G401 (cell line): ENCODE measurements at regions not wholly inside any gene's neighbourhood (a gene's known extent, or its start where the extent isn't known, plus 50 kb on each side); places are given as distances from the start of the nearest gene placed in this dataset.
"Not testable (repeated sequence)": the region's sequence is repeated elsewhere in the genome, so short reads cannot be mapped to it uniquely, and the experiment has no call there.

Experiments
- DNase-seq: peaks from one replicate; pipeline ENCODE4 v3.0.0-alpha.2; 2015; ENCODE audit warnings: low spot score
- in situ Hi-C: cut with HindIII; loops from 2 replicates; pipeline ENCODE4 v1.10.0; 2016; ENCODE audit warnings: low sequenced_read_pairs, mixed read lengths

- DNase-seq, result no peak
- in situ Hi-C loops, result no loop called here
Measured at GRCh38 chr14:50031602-50032313, 84.6 kb downstream of the VCPKMT start.

DNA sequence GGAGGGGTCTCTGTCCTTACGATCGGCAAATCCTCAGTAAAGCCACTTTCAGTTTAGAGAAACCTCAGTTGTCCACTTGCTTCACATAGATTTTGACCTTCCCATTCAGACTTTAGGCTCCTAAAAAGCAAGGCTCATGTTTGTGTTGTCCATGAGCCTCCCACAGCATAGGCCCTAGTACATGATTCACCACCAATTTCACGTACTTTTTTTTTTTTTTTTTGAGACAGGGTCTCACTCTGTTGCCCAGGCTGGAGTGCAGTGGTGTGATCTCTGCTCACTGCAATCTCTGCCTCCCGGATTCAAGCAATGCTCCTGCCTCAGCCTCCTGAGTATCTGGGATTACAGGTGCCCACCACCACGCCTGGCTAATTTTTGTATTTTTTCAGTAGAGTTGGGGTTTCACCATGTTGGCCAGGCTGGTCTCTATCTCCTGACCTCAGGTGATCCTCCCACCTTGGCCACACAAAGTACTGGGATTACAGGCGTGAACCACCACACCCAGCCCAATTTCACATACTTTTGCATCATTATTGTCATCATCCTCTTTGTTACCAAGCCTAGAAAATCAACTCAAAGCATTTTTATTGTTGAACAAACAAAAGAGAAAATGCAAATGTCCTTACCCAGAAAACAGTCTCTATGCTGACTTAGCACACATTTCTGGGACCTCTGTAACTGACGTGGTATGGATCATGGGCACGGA is 83.8 kb downstream of the VCPKMT start:
- in situ Hi-C loops, DNase-seq: not testable (repeated sequence)

DNA sequence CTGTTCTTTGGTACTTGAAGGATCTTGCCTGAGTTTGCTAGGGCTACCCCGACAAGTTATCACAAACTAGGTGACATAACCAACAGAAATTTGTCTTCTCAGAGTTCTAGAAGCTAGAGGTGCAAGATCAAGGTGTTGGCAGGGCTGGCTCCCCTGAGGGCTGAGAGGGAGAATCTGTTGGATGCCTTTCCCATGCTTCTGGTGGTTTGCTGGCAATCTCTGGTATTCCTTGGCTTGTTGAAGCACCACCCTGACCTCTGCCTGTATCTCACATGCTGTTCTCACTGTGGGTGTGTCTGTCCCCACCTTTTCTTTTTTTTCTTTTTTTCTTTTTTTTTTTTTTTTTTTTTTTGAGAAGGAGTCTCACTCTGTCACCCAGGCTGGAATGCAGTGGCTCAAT is 81.2 kb downstream of the VCPKMT start:
- in situ Hi-C loops, result no loop called here
- no peak for DNase-seq

- in situ Hi-C loops, result no loop called here
- peak; percentile 46 for DNase-seq
Measured at GRCh38 chr14:50036211-50036610, 80.2 kb downstream of the VCPKMT start.

GRCh38 chr14:50036637-50037036 is 79.7 kb downstream of the VCPKMT start:
- in situ Hi-C loops, result no loop called here
- DNase-seq, result no peak

GRCh38 chr14:50037240-50037639 is 79.1 kb downstream of the VCPKMT start:
- DNase-seq, result no peak
- in situ Hi-C loops, result no loop called here

DNA sequence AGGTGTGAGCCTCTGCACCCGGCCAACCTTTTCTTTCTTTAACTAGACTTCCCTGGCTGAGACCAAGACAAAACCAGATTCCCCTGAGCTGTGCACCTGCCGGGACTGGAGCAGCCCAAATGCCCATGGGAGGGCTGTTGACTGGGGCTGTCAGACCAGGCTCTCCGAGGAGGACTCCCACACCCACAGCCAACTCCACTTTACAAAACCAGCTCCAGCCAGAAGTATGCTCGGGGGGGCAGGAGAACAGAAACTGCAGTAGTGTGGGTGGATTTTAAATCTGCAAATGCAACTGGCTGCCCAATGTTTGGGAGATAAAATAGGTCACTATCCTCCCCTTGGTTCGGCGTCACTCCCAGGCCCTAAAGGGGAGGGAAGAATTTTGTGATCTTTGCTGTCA is 78.5 kb downstream of the VCPKMT start:
- no peak for DNase-seq
- in situ Hi-C loops, result no loop called here

DNA sequence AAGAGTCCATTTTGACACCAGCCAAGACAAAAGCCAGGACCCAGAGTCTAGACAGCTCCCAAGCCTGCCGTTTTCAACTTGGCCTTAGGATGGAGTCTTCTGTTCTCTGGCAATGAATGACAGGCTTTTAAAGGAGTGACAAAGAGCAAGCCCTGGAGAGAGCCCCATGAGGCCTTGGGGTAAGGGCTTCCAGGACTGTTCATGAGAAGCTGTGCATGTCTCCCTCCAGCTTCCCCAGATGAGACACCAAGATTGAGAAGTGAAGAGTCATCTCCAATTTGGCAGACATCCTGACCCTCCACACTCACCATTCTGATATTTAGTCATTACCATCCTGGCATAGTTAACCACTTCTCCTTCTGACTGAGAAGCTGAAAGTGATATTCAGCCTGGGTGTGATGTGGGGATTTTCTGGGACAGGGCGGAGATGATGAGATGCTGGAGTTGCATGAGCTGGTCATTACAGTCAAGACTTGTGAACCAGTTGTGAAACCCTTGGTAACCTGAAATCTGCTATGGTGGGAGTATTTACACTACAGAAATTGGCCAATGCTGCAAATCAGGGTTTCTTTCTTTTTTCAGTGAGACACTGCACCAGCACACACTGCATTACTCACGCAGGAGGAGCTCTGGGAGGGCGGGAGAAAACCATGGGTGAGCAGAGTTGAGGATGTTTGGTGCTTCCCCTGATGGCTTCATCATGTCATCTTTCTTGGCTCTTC is 77.8 kb downstream of the VCPKMT start:
- in situ Hi-C loops, result no loop called here
- DNase-seq, result no peak

DNA sequence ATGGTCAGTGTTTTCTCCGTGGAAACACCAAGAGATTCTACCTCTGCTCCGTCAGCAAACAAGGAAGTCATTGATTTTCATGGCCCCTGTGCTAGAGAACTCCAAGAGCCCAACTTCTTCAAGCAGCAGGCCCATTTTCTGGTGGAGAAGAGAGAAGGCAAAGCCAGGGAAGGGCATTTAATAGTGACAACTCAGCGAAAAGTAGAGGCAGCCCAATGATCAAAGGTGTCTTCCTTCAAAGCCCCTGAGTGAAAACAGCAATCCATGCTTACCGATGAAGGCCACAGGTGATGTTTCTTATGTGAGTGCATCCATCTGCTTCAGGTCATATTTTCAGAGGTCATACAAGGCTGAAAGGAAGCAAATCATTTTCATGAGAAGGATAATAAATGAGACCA is 77.3 kb downstream of the VCPKMT start:
- in situ Hi-C loops, result no loop called here
- no peak for DNase-seq

DNA sequence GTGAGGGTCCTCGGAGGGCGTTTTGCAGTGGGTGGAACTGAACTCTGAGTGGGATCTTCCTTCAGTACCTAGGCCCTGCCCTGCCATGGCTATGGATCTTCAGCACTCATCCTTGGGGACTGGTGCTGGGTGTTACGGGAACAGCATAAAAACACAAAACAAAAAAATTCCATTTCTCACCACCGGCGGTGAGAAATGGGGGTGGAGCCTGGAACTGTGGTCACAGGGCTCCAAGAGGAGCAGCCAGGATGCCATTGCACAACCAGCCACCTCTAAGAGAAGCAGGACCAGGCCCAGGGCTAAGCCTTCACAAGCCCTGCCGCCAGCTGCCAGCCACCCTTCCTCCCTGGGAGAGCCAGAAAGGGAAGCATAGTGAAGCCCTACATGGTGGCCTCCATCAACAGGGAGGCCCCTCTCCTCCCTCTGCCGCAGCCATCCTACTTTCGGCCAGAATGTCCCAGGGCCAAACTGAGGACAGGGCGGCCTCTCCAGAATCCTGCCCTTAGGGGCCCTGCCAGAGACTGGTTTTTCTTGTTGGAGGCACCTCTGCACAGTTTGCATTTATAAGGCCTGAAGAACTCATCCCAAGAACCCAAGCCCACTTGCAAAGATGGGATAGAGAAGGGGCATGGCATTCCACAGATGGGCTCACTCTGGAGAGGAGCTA is 76.5 kb downstream of the VCPKMT start:
- in situ Hi-C loops, result no loop called here
- DNase-seq, result no peak

DNA sequence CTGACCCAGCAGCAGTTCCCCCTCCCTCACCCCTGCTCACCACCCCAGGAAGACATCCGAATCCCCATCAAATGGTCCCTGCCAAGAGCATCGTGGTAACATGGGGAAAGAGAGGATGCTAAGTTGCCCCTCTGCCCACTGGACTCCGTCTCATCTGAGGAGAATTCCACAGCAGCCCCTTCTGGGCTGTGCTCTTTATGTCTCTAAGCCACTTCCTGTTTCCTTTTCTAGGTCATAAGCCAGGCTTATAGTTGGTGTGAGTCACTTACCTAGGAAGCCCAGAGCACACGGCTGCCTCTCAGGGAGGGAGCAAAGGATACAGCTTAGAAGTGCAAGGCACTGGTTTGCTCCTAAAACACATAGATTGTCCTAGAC is 76.0 kb downstream of the VCPKMT start:
- DNase-seq, result no peak
- in situ Hi-C loops, result no loop called here

- no peak for DNase-seq
- in situ Hi-C loops, result no loop called here
Measured at GRCh38 chr14:50040895-50041465, 75.4 kb downstream of the VCPKMT start.

GRCh38 chr14:50041980-50042379 is 74.4 kb downstream of the VCPKMT start:
- in situ Hi-C loops, result no loop called here
- no peak for DNase-seq

DNA sequence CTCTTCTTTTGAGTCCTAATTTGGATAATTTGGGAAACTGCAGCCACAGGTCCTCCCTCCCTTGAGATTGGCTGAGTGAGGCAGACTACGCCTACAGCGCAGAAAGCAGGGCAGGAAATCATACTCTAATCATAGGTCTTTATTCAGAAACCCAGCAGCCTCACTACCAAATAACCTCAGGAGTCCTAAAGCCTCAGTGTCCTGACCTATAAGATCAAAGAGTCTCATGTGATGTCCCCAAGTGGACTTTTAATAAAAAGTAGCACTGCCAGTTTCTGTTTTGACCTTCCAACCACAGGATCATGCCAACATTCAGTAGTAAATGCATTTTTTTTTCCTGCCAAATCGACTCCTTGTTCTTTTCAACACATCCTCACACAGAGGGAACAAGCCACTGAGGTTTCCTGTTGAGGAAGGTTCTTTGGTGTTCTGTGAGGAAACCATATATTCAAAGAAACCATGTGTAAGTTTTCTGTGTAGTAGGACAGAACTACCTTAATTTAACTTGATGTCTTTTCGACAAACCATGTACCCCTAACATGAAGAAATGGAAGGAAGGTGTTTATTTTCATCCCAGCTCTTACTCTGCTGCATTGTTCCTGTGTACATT is 72.2 kb downstream of the VCPKMT start:
- in situ Hi-C loops, result no loop called here
- no peak for DNase-seq

DNA sequence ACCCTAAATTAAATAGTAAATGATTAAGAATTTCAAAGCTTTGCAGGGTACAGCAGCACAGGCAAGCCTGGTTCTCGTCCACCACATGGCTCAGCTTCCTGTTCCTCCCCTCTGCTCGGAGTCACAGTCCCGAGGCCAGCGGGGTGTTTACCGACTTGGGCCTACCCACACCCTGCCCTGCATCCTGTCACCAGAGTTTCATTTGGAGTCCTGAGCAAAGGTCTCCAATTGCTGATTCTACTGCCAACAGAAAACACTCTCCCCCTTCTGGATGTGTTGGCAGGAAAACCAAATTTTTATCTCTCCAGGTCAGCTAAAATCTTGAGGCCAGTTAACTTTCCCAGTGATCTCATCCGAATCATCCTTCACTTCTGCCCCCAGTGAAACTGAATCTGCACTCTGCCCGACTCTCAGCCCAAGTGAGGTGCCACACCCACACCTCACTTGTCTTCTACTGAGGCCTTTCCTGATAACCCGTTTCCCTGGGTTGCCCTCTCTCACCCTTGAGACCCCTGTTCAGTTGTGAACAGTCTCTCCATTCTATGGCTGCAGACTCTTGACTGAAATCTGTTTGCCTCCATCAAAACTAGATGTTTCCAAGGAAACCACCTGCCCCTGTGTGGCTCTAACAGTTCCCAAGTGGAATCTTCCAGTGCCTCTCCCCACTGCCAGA is 71.2 kb downstream of the VCPKMT start:
- in situ Hi-C loops, result no loop called here
- DNase-seq, result no peak

- in situ Hi-C loops, result no loop called here
- DNase-seq, result no peak
Measured at GRCh38 chr14:50045837-50046236, 70.5 kb downstream of the VCPKMT start.

- DNase-seq, result no peak
- in situ Hi-C loops, result no loop called here
Measured at GRCh38 chr14:50047274-50047676, 69.1 kb downstream of the VCPKMT start.

DNA sequence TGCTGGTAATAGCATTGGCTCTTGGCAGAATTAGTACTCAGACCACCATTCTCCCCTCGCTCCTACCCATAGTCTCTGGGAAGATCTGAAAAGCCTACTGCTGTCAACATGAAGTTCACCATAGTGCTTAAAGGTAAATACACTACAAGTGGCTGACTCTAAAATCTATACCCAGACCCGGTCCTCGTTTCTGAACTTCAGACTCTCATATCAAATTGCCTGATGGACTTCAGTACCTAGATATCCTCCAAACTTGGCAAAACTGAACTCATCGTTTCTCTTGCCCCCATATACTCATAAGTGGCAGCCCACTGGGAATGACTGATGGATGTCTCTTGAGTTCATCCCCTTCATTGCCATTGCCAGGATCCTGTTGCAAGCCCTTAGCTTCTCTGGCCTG is 67.3 kb downstream of the VCPKMT start:
- in situ Hi-C loops, result no loop called here
- DNase-seq, result no peak
